GM12865 (cell line): ENCODE measurements at regions not wholly inside any gene's neighbourhood (a gene's known extent, or its start where the extent isn't known, plus 50 kb on each side); places are given as distances from the start of the nearest gene placed in this dataset.

Source experiments
- DNase-seq: peaks from one replicate; pipeline ENCODE4 v3.0.0; 2010; ENCODE audit warnings: low read depth
- H3K4me3 ChIP-seq: 2 replicates; pipeline ENCODE4 v1.5.1; 2011; ENCODE audit warnings: mild to moderate bottlenecking, low read depth, low read length, control low read depth
- TF ChIP-seq, protein P1 (sequence below): IDR thresholded peaks from 2 replicates; pipeline ENCODE4 v1.5.1; 2011; ENCODE audit warnings: low read length, control low read depth, low read depth, inconsistent platforms; ENCODE audit not compliant: insufficient read depth; ENCODE audit errors: missing control alignments

DNA sequence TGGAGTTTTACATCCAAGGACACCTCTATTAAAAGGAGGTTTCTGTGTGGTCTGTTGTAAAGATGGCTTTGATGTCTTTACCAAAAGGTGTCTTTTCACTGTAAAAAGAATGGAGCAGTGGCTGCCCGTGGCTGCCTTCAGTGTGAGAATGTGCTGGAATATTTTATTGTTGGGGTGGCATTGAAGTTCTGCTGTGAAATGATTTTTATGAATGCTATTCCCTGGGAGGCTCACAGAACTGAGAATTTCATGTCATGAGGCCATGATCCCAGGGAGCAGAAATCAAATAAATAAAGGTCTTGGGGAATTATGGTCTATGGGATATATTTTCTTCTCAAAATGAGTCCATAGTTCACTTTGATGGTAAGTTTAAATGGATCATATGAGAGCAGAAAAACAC is 425.2 kb upstream of the ZNF608 start:
- TF ChIP-seq, protein P1, sequence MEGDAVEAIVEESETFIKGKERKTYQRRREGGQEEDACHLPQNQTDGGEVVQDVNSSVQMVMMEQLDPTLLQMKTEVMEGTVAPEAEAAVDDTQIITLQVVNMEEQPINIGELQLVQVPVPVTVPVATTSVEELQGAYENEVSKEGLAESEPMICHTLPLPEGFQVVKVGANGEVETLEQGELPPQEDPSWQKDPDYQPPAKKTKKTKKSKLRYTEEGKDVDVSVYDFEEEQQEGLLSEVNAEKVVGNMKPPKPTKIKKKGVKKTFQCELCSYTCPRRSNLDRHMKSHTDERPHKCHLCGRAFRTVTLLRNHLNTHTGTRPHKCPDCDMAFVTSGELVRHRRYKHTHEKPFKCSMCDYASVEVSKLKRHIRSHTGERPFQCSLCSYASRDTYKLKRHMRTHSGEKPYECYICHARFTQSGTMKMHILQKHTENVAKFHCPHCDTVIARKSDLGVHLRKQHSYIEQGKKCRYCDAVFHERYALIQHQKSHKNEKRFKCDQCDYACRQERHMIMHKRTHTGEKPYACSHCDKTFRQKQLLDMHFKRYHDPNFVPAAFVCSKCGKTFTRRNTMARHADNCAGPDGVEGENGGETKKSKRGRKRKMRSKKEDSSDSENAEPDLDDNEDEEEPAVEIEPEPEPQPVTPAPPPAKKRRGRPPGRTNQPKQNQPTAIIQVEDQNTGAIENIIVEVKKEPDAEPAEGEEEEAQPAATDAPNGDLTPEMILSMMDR = no peak
- DNase-seq = no peak
- no peak overlapping the region for H3K4me3 ChIP-seq

DNA sequence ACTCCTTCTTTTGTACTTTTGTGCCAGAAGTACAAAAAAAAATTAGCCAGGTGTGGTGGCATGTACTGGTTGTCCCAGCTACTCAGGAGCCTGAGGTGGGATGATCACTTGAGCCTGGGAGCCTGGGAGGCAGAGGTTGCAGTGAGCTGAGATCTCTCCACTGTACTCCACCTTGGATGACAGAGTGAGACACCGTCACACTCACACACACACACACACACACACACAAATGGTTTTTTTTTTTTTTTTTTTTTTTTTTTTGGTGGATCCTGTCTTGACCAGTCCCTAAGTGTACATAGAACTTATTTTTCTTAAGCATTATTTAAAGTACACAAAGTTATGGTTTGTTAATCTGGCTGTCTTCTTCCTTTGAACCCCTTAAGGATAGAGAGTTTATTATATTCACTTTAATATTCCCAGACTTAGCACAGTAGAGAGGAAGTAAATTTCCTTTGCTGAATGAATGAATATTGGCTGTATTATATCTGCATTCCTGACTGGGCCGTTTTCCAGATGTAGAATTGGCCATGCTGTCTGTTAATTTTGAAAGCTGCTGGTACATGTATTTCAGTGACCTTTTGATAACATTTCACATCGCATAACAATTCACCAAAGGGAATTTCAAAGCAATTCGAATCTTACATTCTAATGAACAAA is 429.0 kb upstream of the ZNF608 start:
- DNase-seq = no peak
- H3K4me3 ChIP-seq = no peak overlapping the region
- TF ChIP-seq, protein P1 = no peak

DNA sequence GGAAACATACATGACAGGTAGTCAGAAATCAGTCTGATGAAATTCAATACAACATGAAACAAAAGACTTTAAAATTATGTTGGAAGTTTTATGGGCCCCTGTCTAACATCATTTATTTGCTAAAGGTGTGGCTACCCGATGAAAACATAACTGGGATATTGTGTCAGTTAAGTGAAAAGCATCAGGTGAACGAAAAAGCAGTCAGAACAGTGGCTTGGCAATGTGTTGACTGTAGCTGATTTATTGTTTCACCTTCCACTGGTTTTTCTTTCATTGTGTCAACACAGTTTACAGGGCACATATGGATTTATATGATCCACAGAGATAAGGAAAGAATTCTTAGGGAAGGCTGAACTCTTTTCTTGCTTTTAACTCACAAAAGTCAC is 429.6 kb upstream of the ZNF608 start:
- no peak overlapping the region for H3K4me3 ChIP-seq
- no peak for DNase-seq
- TF ChIP-seq, protein P1 = no peak

DNA sequence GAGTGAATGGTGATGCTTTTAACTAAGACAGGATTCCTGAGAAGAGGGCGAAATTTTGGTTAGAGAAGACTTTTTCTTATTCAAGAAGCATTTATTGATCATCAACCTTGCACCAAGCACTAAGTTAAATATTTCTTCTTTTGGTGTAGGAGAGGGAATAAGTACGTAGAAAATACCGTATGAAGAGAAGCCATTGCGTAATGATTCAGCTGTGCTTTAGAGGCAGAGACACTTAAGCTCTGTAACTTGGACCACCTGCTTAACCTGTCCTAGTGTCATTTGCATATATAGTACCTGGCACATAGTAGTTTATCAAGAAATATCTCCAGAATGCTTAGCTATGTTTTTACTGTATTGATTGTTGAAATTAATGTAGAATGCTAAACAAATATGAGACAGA is 430.9 kb upstream of the ZNF608 start:
- TF ChIP-seq, protein P1 = no peak
- H3K4me3 ChIP-seq = no peak overlapping the region
- no peak for DNase-seq

DNA sequence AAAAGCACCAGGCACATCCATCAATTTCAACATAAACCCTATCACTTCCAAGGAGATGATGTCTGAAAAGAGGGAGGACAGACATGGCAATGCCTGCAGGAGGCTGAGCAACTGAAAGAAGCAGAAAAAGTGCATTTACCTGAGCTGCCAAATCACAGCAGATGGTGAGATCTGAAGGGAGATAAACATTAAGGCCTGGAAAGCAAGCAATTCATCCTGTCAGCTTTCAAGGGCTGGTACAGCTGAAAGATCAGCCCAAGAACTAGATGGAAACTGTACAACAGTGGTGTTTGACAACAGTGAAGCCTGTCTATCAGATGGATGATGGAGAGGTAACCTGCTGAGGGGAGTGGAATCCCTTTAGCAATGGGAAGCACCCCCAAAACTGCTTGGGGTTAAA is 433.2 kb upstream of the ZNF608 start:
- no peak for DNase-seq
- TF ChIP-seq, protein P1 = no peak

DNA sequence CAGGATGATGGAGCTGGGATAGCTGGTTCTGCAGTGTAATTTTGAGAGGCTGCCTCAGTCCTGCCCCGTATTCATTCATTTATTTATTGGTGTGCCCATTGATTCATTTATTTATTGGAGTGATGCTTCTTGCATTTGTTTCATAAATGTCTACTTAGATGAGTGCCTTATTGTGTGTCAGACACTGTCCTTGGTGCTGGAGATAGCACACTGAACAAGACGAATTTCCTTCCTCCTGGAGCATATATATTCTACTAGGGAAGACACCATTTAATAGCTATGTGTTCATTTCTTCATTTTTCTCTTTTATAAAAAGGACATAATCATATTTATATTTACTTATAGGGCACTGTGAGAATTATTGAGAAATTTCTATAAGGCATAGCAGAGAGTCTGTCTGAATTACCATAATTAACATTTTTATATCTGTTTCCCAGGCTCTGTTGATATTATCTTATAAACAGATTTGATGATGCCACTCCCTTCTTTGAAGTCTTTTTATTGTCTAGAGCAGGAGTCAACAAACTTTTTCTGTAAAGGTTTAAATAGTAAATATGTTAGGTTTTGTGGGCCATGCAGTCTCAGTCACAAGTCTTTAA is 433.9 kb upstream of the ZNF608 start:
- no peak for DNase-seq
- TF ChIP-seq, protein P1 = no peak

More for the DNA sequence above, 433.2 kb upstream of the ZNF608 start:
- H3K4me3 ChIP-seq = no peak overlapping the region

DNA sequence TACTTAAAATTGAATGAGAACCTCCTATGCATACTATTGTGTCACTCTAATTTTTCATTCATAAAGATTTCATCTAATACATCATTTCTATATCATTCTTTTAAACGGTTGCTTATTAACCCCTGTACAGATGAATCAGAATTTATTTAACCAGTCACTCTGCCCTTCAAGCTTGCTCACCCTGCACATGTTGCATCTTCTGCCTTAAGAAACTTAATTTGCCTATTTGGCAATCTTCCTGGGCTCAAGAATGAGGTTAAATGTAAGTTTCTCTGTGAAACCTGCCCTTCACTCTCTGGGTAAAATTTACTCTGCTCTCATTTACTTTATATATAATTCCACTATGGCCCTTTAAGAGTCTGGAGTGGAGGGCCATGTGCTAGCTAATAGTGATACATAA is 434.7 kb upstream of the ZNF608 start:
- DNase-seq = no peak
- TF ChIP-seq, protein P1 = no peak

More for the DNA sequence above, 433.9 kb upstream of the ZNF608 start:
- no peak overlapping the region for H3K4me3 ChIP-seq

More for the DNA sequence above, 434.7 kb upstream of the ZNF608 start:
- no peak overlapping the region for H3K4me3 ChIP-seq
